ENCODE measurements at regions not wholly inside any gene's neighbourhood (a gene's known extent, or its start where the extent isn't known, plus 50 kb on each side); places are given as distances from the start of the nearest gene placed in this dataset.

DNA sequence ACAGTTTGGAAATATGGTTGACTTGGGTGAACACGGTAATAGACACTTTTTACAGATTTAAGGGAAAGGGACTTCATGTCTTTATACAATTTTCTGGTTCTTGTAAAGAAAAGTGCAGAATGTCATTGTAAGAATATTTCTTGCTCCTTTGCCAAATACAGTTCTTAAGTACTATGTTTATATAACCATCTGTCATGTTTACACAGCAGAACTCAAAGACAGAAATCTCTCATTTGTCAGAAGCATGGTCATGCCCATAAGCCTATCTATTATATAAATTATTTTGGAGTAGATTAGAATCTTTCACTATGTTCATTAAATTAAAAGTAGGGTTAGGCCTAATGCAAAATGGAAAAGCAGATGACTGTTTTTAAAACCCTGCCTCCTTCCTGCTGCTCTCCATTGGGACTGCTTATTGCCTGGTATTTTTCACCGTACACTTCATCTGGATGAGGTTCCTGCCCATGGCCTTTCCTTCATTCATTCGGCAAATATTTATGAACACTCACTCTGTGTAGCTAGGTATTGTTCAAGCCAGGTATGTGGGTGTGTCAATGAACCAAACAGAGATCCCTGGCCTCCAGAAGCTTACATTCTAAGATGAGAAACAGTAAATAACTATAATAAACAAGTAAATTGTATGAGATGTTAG is 558.1 kb downstream of the NR2F1-AS1 start:
- no peak for DNase-seq
- H3K9me3 Mint-ChIP-seq: no peaks in the 10 kb centered on the region
- intact Hi-C loops (cut with micrococcal nuclease): no loop called here

DNA sequence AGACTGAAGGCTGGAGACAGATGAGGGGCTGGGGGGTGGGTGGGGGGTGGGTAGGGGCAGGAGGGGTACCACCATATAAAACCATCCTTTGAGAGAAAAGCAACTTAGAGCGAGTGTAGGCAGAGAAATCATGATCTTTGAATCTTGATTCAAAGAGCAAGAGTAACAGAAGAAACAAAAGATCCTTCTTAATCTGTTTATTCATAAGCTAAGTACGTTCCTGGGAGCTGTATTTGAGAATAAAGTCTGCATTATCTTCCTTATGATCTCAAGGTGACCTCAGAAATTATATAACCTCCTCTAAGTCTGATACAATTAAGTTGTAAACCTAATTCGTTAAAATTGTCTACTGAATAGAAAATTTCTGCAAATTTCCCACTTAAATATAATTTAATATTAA is 558.8 kb downstream of the NR2F1-AS1 start:
- intact Hi-C loops (cut with micrococcal nuclease): no loop called here
- Mint-ChIP-seq H3K27ac (no peak overlapping the region), H3K4me1 (no peaks in the 10 kb centered on the region), H3K27me3 (no peaks in the 10 kb centered on the region), H3K9me3 (no peaks in the 10 kb centered on the region), H3K36me3 (ENCODE audit: low read depth) (no peaks in the 10 kb centered on the region), H3K4me3 (no peak overlapping the region)
- no peak for DNase-seq

More for the DNA sequence above, 558.1 kb downstream of the NR2F1-AS1 start:
- H3K36me3 Mint-ChIP-seq (ENCODE audit: low read depth): no peaks in the 10 kb centered on the region
- no peaks in the 10 kb centered on the region for H3K27me3 Mint-ChIP-seq
- H3K27ac Mint-ChIP-seq: no peak overlapping the region
- no peaks in the 10 kb centered on the region for H3K4me1 Mint-ChIP-seq
- H3K4me3 Mint-ChIP-seq: no peak overlapping the region

DNA sequence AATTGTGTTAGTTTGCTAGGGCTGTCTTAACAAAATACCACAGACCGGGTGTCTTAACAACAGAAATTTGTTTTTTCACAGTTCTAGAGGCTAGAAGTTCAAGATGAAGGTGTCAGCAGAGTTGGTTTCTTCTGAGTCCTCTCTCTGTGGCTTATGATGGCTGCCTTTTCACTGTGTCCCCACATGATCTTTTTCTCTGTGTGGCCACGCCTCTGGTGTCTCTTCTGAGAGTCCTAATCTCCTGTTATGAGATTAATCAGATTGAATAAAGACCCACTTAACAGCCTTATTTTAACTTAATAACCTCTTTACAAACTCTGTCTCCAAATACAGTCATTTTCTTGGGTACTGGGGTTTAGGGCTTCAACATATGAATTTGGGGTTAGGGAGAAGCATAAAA is 561.1 kb downstream of the NR2F1-AS1 start:
- H3K4me3 Mint-ChIP-seq: no peak overlapping the region
- H3K36me3 Mint-ChIP-seq (ENCODE audit: low read depth): no peaks in the 10 kb centered on the region
- no peak overlapping the region for H3K27ac Mint-ChIP-seq
- no peaks in the 10 kb centered on the region for H3K27me3 Mint-ChIP-seq
- H3K9me3 Mint-ChIP-seq: no peaks in the 10 kb centered on the region
- intact Hi-C loops (cut with micrococcal nuclease): no loop called here
- no peaks in the 10 kb centered on the region for H3K4me1 Mint-ChIP-seq
- DNase-seq: no peak

DNA sequence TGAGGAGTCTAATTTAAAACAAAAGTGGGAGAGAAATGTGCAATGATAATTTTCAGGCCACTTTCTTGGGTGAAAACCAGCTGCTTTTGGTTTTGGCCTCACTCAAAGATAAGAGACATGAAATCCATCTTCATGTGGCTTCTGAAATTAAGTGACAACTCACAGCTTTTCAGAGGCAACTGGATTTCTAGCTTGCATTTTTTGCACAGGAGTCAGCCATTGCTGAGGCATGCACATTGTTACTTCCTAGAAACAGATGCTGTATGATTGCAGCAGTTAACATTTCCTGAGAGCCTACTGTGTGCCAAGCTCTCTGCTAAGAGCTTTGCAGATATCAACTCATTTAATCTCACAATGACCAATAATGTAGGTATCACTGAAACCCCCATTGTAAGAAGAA is 562.6 kb downstream of the NR2F1-AS1 start:
- Mint-ChIP-seq H3K9me3 (no peaks in the 10 kb centered on the region), H3K27ac (no peak overlapping the region), H3K4me3 (no peak overlapping the region), H3K4me1 (no peaks in the 10 kb centered on the region), H3K36me3 (ENCODE audit: low read depth) (no peaks in the 10 kb centered on the region), H3K27me3 (no peaks in the 10 kb centered on the region)
- DNase-seq: no peak
- intact Hi-C loops (cut with micrococcal nuclease): no loop called here

DNA sequence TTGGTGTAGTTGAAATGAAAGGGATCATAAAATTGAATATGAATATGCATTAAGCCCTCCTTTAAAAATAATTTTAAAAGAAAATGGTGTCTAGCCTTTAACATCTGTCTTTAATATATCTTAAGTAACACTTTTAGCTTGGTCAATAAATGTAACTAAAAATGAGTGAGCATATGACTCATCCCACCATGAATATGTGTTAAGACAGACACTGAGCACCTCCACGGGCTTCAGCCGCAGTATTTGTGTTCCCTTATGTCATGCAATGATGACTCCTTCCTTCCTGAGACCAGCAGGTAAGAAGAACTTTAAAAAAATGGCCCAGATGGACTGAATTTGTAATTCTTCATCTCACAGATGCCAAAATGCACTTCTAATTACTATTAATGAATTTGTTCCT is 563.2 kb downstream of the NR2F1-AS1 start:
- DNase-seq: no peak
- Mint-ChIP-seq H3K4me3 (no peak overlapping the region), H3K27ac (no peak overlapping the region), H3K27me3 (no peaks in the 10 kb centered on the region), H3K4me1 (no peaks in the 10 kb centered on the region), H3K9me3 (no peaks in the 10 kb centered on the region), H3K36me3 (ENCODE audit: low read depth) (no peaks in the 10 kb centered on the region)
- intact Hi-C loops (cut with micrococcal nuclease): no loop called here

DNA sequence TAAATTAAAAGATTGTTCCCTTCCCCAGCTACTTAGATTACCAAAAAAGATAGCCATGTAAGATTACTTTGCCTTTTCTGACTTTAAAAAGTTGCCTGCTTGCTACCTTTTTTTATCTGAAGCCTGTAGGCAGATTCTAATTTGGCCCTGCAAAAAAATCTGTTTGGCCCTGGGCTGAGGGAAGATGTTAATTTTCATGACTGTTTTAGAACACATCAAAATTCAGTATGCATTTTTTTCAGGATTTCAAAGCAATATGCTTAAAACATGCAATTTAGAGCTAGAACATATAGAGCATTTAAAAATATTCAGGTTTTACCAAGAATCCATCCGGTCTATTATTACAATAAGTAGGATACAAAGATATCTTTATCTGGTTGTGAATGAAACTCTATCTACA is 563.6 kb downstream of the NR2F1-AS1 start:
- Mint-ChIP-seq H3K4me3 (no peak overlapping the region), H3K27ac (no peak overlapping the region), H3K9me3 (no peaks in the 10 kb centered on the region), H3K36me3 (ENCODE audit: low read depth) (no peaks in the 10 kb centered on the region), H3K27me3 (no peaks in the 10 kb centered on the region), H3K4me1 (no peaks in the 10 kb centered on the region)
- intact Hi-C loops (cut with micrococcal nuclease): no loop called here
- no peak for DNase-seq

DNA sequence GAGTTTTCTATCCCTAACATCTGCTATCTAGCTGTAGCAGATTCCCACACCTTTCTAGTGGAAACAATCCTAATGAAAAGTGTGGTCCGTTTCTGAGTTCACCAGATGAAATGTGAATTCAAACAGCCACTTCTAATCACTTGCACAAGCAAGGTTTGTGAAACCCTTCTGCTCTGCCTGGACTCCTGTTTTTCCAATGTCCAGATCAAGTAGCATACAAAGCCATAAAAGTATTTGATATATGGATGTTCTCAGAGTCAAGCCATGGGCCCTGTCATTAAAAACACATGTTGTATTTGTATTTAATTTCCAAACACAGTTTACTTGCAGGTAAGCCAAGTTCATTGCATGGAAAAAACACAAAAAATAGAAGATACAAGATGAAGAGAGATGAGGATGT is 570.4 kb downstream of the NR2F1-AS1 start:
- no peaks in the 10 kb centered on the region for H3K27me3 Mint-ChIP-seq
- H3K9me3 Mint-ChIP-seq: no peaks in the 10 kb centered on the region
- no peak overlapping the region for H3K4me3 Mint-ChIP-seq
- no peaks in the 10 kb centered on the region for H3K4me1 Mint-ChIP-seq
- no peak overlapping the region for H3K27ac Mint-ChIP-seq
- no peaks in the 10 kb centered on the region for H3K36me3 Mint-ChIP-seq (ENCODE audit: low read depth)
- no peak for DNase-seq
- intact Hi-C loops (cut with micrococcal nuclease): no loop called here

DNA sequence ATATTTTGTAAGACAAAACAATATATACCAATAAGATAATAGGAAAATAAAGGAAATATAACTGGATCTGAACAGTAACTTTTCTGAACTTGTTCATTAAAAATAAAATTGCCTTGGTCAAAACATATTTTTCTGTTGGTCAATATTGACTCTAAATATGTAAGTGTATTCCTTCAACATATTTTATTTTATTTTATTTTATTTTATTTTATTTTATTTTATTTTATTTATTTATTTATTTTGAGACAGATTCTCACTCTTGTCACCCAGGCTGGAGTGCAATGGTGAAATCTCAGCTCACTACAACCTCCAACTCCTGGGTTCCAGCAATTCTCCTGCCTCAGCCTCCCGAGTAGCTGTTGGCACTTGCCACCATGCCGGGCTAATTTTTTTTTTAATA is 571.0 kb downstream of the NR2F1-AS1 start:
- H3K4me1 Mint-ChIP-seq: no peaks in the 10 kb centered on the region
- H3K27ac Mint-ChIP-seq: no peak overlapping the region
- no peak for DNase-seq
- no peaks in the 10 kb centered on the region for H3K27me3 Mint-ChIP-seq
- no peaks in the 10 kb centered on the region for H3K9me3 Mint-ChIP-seq
- intact Hi-C loops (cut with micrococcal nuclease): no loop called here
- no peak overlapping the region for H3K4me3 Mint-ChIP-seq
- no peaks in the 10 kb centered on the region for H3K36me3 Mint-ChIP-seq (ENCODE audit: low read depth)

DNA sequence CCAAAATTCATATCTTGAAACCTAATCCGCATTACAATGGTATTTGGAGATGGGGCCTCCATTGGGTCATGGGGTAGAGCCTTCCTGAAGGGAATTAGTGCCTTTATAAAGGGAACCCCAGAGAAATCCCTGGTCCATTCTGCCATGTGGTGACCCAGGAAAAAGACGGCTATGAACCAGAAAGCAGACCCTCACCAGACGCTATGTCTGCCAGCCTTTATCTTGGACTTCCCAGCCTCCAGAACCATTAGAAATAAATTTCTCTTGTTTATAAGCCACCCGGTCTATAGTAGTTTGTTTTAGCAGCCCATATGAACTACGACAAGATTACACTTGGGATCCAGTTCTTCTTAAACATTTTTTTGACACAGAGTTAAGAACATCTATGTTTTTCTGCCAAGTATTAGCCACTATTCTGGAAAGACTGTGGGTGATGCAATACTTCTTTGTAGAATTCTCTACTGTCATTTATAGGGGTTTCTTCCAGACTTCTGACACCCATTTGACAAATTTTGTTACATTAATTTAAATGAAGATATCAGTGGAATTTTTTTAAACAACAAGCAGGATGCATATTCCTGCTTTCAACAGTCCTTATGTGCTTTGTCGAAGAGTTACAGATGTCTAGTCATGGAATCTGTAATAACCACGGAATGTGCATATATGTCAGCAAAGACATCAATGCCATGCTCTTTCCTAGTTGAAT is 572.4 kb downstream of the NR2F1-AS1 start:
- Mint-ChIP-seq H3K4me3 (no peak overlapping the region), H3K9me3 (no peaks in the 10 kb centered on the region), H3K36me3 (ENCODE audit: low read depth) (no peaks in the 10 kb centered on the region), H3K4me1 (no peaks in the 10 kb centered on the region), H3K27me3 (no peaks in the 10 kb centered on the region), H3K27ac (no peak overlapping the region)
- intact Hi-C loops (cut with micrococcal nuclease): no loop called here
- DNase-seq: no peak

DNA sequence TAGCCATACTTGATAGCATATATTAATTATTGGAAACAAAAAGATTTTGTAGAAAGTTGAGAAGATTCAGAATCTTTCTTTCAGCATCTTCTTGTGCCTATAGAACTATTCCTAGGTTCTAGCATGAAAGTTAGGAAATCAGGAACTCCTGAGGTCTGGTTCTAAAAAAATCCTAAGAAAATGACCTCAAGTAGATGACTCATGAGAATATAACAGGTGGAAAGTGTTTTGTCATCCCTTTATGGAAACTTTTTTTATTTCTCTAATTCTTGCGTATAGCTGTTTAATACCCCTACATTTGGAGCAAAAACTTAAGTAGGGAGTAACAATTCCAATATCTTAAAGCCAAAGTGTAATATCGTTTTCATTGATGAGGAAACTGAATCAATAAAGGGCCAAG is 574.1 kb downstream of the NR2F1-AS1 start:
- Mint-ChIP-seq H3K9me3 (no peaks in the 10 kb centered on the region), H3K4me3 (no peak overlapping the region), H3K4me1 (no peaks in the 10 kb centered on the region), H3K36me3 (ENCODE audit: low read depth) (no peaks in the 10 kb centered on the region), H3K27ac (no peak overlapping the region), H3K27me3 (no peaks in the 10 kb centered on the region)
- intact Hi-C loops (cut with micrococcal nuclease): no loop called here
- no peak for DNase-seq

DNA sequence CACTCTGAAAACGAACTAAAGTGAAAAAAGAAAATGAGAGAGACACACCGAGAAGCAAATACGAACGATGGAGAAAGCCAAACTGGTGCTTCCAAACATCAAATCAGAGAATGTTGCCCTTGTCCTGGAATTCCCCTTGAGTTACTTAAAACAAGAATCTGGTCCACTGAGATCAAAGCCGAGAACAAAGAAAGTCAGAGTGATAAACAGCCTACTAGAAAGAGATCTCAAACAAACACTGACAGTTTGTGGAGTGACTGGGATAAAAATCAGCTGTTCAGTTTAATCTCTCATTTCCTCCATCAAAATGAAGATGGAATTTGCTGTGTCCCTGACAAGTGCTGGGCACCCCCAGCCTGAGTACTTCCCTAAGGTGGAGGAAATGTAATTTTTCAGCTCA is 582.6 kb downstream of the NR2F1-AS1 start:
- Mint-ChIP-seq H3K4me3 (no peak overlapping the region), H3K9me3 (no peaks in the 10 kb centered on the region), H3K4me1 (no peaks in the 10 kb centered on the region), H3K36me3 (ENCODE audit: low read depth) (no peaks in the 10 kb centered on the region), H3K27ac (no peak overlapping the region), H3K27me3 (no peaks in the 10 kb centered on the region)
- no peak for DNase-seq
- intact Hi-C loops (cut with micrococcal nuclease): no loop called here

DNA sequence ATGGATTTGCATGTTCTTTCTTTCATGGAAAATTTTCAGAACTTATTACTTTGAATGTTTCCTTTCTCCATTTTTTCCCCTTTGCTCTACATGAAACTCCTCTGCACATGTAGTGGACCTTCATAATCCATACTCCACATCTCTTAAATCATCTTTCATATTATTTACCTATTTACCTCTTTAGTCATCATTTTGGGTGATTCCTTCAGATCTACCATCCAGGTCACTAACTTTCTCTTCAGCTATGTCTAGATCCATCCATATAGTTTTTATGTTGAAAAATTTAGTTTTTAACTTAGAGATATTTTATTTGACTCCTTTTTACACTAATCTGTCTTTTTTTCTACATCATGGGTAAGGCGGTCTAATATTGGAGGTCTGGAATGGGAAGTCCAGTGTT is 586.6 kb downstream of the NR2F1-AS1 start:
- intact Hi-C loops (cut with micrococcal nuclease): no loop called here
- Mint-ChIP-seq H3K27me3 (no peaks in the 10 kb centered on the region), H3K4me1 (no peaks in the 10 kb centered on the region), H3K4me3 (no peak overlapping the region), H3K9me3 (no peaks in the 10 kb centered on the region), H3K27ac (no peak overlapping the region), H3K36me3 (ENCODE audit: low read depth) (no peaks in the 10 kb centered on the region)
- DNase-seq: no peak

DNA sequence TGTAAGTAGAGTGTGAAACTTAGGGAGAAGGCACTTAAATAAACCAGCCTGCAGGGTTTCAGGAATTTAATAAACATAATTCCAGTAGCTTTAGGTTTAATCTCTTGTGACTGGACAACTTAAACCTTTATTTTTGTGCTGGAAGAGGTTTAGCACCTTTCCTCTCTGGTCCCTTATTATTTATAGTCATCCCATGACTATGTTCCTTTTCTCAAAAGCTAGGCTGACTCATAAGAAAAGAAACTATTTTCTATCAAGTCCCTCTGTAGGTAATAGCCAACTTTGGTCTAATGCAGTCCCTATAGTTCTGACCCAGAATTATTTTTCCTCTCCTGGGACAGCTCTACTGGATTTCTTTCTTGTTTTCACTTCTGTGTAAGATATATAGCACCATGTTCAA is 588.9 kb downstream of the NR2F1-AS1 start:
- intact Hi-C loops (cut with micrococcal nuclease): no loop called here
- no peak overlapping the region for H3K4me3 Mint-ChIP-seq
- no peaks in the 10 kb centered on the region for H3K4me1 Mint-ChIP-seq
- H3K27ac Mint-ChIP-seq: no peak overlapping the region
- no peaks in the 10 kb centered on the region for H3K9me3 Mint-ChIP-seq
- DNase-seq: no peak
- H3K36me3 Mint-ChIP-seq (ENCODE audit: low read depth): no peaks in the 10 kb centered on the region
- no peaks in the 10 kb centered on the region for H3K27me3 Mint-ChIP-seq

DNA sequence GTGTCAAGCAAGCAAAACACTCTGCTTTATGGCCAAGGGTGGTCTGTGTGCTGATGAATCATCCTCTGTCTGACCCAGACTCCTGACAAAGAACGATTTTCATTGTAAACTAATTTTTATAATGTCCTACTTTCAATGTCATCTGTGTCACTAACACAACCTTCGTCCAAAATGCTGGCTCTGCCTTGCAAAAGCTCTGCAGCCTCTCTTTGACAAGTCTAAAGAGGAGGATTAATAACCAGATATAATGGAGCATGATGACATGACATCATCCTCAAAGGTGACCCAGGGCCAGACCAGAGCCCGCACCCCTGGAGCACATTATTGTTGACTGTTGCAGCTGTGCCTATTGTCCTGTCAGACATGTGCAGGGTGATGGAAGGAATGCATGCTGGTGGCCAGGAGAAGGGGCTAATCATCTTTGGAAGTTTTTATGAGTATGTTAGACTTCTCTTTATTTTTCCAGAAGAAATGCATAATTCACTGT is 589.4 kb downstream of the NR2F1-AS1 start:
- intact Hi-C loops (cut with micrococcal nuclease): no loop called here
- Mint-ChIP-seq H3K4me1 (no peaks in the 10 kb centered on the region), H3K9me3 (no peaks in the 10 kb centered on the region), H3K36me3 (ENCODE audit: low read depth) (no peaks in the 10 kb centered on the region), H3K27ac (no peak overlapping the region), H3K27me3 (no peaks in the 10 kb centered on the region), H3K4me3 (no peak overlapping the region)
- no peak for DNase-seq

DNA sequence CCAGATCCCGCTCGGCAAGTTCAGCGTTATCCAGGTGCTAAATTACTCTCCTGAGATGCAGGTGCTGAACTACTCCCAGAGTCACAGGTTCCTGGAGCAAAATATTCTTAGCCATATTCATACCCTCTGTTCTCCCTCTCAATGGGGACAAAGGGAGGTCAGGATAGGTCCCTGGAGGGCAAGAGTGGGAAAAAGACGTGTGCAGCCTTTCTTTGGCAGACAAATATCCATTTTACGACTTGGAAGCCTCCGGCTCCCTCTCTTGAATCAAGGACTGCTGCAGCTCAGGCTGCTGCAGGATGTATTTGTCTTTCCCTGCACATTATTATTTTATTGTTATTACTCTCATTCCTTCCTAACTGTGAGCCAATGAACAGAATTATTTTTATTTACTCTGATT is 590.2 kb downstream of the NR2F1-AS1 start:
- no peak for DNase-seq
- H3K4me1 Mint-ChIP-seq: no peaks in the 10 kb centered on the region
- no peaks in the 10 kb centered on the region for H3K36me3 Mint-ChIP-seq (ENCODE audit: low read depth)
- H3K27ac Mint-ChIP-seq: no peak overlapping the region
- intact Hi-C loops (cut with micrococcal nuclease): no loop called here
- H3K27me3 Mint-ChIP-seq: no peaks in the 10 kb centered on the region
- H3K9me3 Mint-ChIP-seq: no peaks in the 10 kb centered on the region
- no peak overlapping the region for H3K4me3 Mint-ChIP-seq

All from activated CD4-positive, alpha-beta T cell treated with anti-CD3 and anti-CD28 coated beads, Interleukin-2, amount 10 ng/mL, durations not matched to agents 24 days and 14 days (primary cell).